Endothelial cell of umbilical vein (primary cell): ENCODE measurements at regions not wholly inside any gene's neighbourhood (a gene's known extent, or its start where the extent isn't known, plus 50 kb on each side); places are given as distances from the start of the nearest gene placed in this dataset.

Experiments used
- BruUV-seq: library from RNA; stranded (reverse); fragments of 400-500 nt; replicated peaks from 2 replicates; lab custom pipeline; 2021; lab: Mats Ljungman, UMichigan
- CTCF ChIA-PET: fragments of 300-600, 350-600 bp; sonication (Branson Sonifier 250); formaldehyde crosslinking; loops from one replicate; lab custom pipeline; 2021; ENCODE audit warnings: antibody characterized with exemption, inconsistent platforms; lab: Charles Lee
- POLR2A ChIA-PET: fragments of 300-600, 350-600 bp; sonication (Branson Sonifier 250); formaldehyde crosslinking; loops from one replicate; lab custom pipeline; 2021; ENCODE audit warnings: antibody characterized with exemption, inconsistent platforms; lab: Charles Lee
- DNase-seq: peaks from one replicate; pipeline ENCODE4 v3.0.0-alpha.2; 2011; ENCODE audit warnings: low read depth, low spot score
- FAIRE-seq: peaks from 2 replicates; lab custom pipeline; 2011; peaks lifted over from hg19 to GRCh38; lab: Jason Lieb, UNC
- H2AFZ ChIP-seq: 2 replicates; pipeline ENCODE4 v1.6.0; 2012; ENCODE audit warnings: low read depth, low read length, control low read depth, inconsistent platforms
- H3K27ac ChIP-seq: 2 replicates; pipeline ENCODE4 v1.5.1; 2011; ENCODE audit warnings: low read depth, mild to moderate bottlenecking, control low read depth, low read length, moderate library complexity; ENCODE audit not compliant: insufficient read depth
- H3K27me3 ChIP-seq, 2 experiments: 2 replicates each; pipeline versions ENCODE4 v1.6.0 to v1.6.1; 2011; ENCODE audit warnings: low read length in 2 of 2, mixed read lengths in 1 of 2; ENCODE audit not compliant: control insufficient read depth in 2 of 2, insufficient read depth in 2 of 2
- H3K36me3 ChIP-seq, 2 experiments: 2 replicates in 1 of 2; 3 replicates in 1 of 2; pipeline ENCODE4 v1.5.1; 2011; ENCODE audit warnings: low read length in 2 of 2, mild to moderate bottlenecking in 1 of 2, moderate library complexity in 1 of 2; ENCODE audit not compliant: control insufficient read depth in 2 of 2, insufficient read depth in 2 of 2; ENCODE audit errors: extremely low read depth in 1 of 2
- H3K4me1 ChIP-seq: 3 replicates; pipeline ENCODE4 v1.5.1; 2011; ENCODE audit warnings: mild to moderate bottlenecking, low read length; ENCODE audit not compliant: control insufficient read depth, insufficient read depth; ENCODE audit errors: extremely low read depth
- H3K4me2 ChIP-seq: 2 replicates; pipeline ENCODE4 v1.6.1; 2011; ENCODE audit warnings: low read length, control low read depth, mixed read lengths; ENCODE audit not compliant: insufficient read depth
- H3K4me3 ChIP-seq, 3 experiments: fragments of 200-600 bp in 1 of 3; sonication (generic), shearing (Covaris generic) in 1 of 3; replicated peaks in 1 of 3; 2 replicates each; pipeline ENCODE4 v1.5.1; 2011 to 2016; ENCODE audit warnings: control low read depth in 3 of 3, low read length in 3 of 3, mild to moderate bottlenecking in 2 of 3, inconsistent platforms in 1 of 3, low read depth in 1 of 3, moderate library complexity in 1 of 3; ENCODE audit not compliant: insufficient read depth in 1 of 3
- H3K79me2 ChIP-seq: 2 replicates; pipeline ENCODE4 v1.6.0; 2012; ENCODE audit warnings: low read length, inconsistent platforms; ENCODE audit not compliant: control insufficient read depth, insufficient read depth
- H3K9ac ChIP-seq: replicated peaks from 2 replicates; pipeline ENCODE3; 2011; ENCODE audit warnings: low read length, control low read depth; ENCODE audit not compliant: insufficient read depth; ENCODE audit errors: extremely low read depth
- H3K9me1 ChIP-seq: replicated peaks from 3 replicates; pipeline ENCODE4 v1.6.0; 2011; ENCODE audit warnings: mild to moderate bottlenecking, low read length; ENCODE audit not compliant: control insufficient read depth, insufficient read depth; ENCODE audit errors: extremely low read depth
- H3K9me3 ChIP-seq: replicated peaks from 2 replicates; pipeline ENCODE4 v1.5.1; 2012; ENCODE audit warnings: low read length, inconsistent platforms; ENCODE audit not compliant: control insufficient read depth, insufficient read depth
- H4K20me1 ChIP-seq: replicated peaks from 2 replicates; pipeline ENCODE3; 2011; ENCODE audit warnings: mild to moderate bottlenecking, low read length; ENCODE audit not compliant: control insufficient read depth, insufficient read depth; ENCODE audit errors: extremely low read depth
- FOS ChIP-seq: IDR thresholded peaks from 2 replicates; pipeline ENCODE4 v1.6.1; 2011; ENCODE audit warnings: mild to moderate bottlenecking, low read length, moderate library complexity, borderline replicate concordance; ENCODE audit not compliant: insufficient read depth
- GATA2 ChIP-seq: IDR thresholded peaks from 2 replicates; pipeline ENCODE4 v1.7.0; 2011; ENCODE audit warnings: low read depth, mild to moderate bottlenecking, moderate library complexity, mixed read lengths, low read length; ENCODE audit not compliant: insufficient read length, insufficient read depth
- JUN ChIP-seq: IDR thresholded peaks from 2 replicates; pipeline ENCODE4 v1.6.1; 2011; ENCODE audit warnings: borderline replicate concordance, low read depth; ENCODE audit not compliant: insufficient read length, insufficient read depth
- MYC ChIP-seq: IDR thresholded peaks from one replicate; pipeline ENCODE4 v1.6.1; 2011; ENCODE audit warnings: mild to moderate bottlenecking, low read depth, low read length
- POLR2AphosphoS5 ChIP-seq: IDR thresholded peaks from 2 replicates; pipeline ENCODE4 v1.6.1; 2012; ENCODE audit warnings: low read depth, mild to moderate bottlenecking, control low read depth, low read length, moderate library complexity; ENCODE audit not compliant: insufficient read depth
- dilution Hi-C: fragments of 300-500 bp; cut with MboI; formaldehyde crosslinking; loops from one replicate; pipeline ENCODE4 v1.15.0; 2019; ENCODE audit warnings: low sequenced_read_pairs; ENCODE audit not compliant: extremely low pct_ligation_motif_present
- intact Hi-C: fragments of 100-400 bp; cut with micrococcal nuclease; formaldehyde crosslinking; loops from one replicate; pipeline ENCODE4 v1.10.0; 2022
- TF ChIP-seq, protein P1 (sequence below): IDR thresholded peaks from 2 replicates; pipeline ENCODE4 v1.6.1; 2011; ENCODE audit not compliant: insufficient read depth, insufficient read length
- TF ChIP-seq, protein P2 (sequence below), 2 donors: IDR thresholded peaks; 1 replicate in 1 of 2; 2 replicates in 1 of 2; pipeline ENCODE4 v1.5.1; 2011; ENCODE audit warnings: low read length in 2 of 2, mild to moderate bottlenecking in 2 of 2, moderate library complexity in 2 of 2, control low read depth in 1 of 2, inconsistent platforms in 1 of 2, low read depth in 1 of 2; ENCODE audit not compliant: insufficient read depth in 1 of 2; ENCODE audit errors: extremely low read depth in 1 of 2

DNA sequence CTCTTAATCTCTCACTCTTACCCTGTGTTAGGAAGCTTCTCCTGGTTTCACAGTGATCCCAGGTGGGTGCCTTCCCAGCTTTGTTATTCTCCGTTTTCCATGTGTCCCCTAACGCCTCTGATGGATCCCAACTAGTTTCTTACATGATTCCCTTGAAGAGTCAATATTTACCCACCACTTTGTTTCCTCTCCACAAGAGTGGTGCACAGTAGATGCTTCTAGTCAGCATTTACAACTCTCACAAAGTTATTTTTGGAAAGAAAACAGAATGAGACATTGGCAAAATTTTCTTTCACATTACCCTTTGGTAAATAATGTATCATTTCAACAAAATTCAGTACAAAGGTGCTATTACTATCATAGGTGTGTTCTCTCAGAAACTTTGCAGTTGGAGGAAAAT lies 1611.1 kb upstream of the ZEB2 start:
- TF ChIP-seq FOS (no peak), POLR2AphosphoS5 (no peak), MYC (no peak), GATA2 (no peak), JUN (no peak)
- TF ChIP-seq, protein P1, sequence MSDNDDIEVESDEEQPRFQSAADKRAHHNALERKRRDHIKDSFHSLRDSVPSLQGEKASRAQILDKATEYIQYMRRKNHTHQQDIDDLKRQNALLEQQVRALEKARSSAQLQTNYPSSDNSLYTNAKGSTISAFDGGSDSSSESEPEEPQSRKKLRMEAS, result no peak
- TF ChIP-seq, protein P2, sequence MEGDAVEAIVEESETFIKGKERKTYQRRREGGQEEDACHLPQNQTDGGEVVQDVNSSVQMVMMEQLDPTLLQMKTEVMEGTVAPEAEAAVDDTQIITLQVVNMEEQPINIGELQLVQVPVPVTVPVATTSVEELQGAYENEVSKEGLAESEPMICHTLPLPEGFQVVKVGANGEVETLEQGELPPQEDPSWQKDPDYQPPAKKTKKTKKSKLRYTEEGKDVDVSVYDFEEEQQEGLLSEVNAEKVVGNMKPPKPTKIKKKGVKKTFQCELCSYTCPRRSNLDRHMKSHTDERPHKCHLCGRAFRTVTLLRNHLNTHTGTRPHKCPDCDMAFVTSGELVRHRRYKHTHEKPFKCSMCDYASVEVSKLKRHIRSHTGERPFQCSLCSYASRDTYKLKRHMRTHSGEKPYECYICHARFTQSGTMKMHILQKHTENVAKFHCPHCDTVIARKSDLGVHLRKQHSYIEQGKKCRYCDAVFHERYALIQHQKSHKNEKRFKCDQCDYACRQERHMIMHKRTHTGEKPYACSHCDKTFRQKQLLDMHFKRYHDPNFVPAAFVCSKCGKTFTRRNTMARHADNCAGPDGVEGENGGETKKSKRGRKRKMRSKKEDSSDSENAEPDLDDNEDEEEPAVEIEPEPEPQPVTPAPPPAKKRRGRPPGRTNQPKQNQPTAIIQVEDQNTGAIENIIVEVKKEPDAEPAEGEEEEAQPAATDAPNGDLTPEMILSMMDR (IDR thresholded peaks at IDR 0.05; ENCODE audit: extremely low read depth in 1 of 2, insufficient read depth in 1 of 2, low read depth in 1 of 2, low read length in 2 of 2), result no peak
- no TSS peak for BruUV-seq
- no peak for DNase-seq
- Histone ChIP-seq H3K4me1 (no peaks in the 10 kb centered on the region), H3K4me3 (no peak overlapping the region), H3K9ac (no peak overlapping the region), H3K36me3 (no peaks in the 10 kb centered on the region), H3K27ac (no peak overlapping the region), H3K27me3 (no peaks in the 10 kb centered on the region), H4K20me1 (no peaks in the 10 kb centered on the region), H2AFZ (no peak overlapping the region), H3K4me2 (no peak overlapping the region), H3K9me1 (no peaks in the 10 kb centered on the region), H3K79me2 (no peaks in the 10 kb centered on the region), H3K9me3 (no peaks in the 10 kb centered on the region)
- POLR2A ChIA-PET, result no interaction called here
- intact Hi-C loops, result no loop called here
- dilution Hi-C loops, result no loop called here
- CTCF ChIA-PET, result no interaction called here
- FAIRE-seq, result no peak
